SJCRH30 (cell line): ENCODE measurements at regions not wholly inside any gene's neighbourhood (a gene's known extent, or its start where the extent isn't known, plus 50 kb on each side); places are given as distances from the start of the nearest gene placed in this dataset.
A peak's percentile ranks its signal among the peaks of the same experiment; 100 is the strongest.

Source experiments
- DNase-seq, 2 experiments: peaks; one replicate each; pipeline ENCODE4 v3.0.0-alpha.2; 2015 to 2020
- H3K27ac ChIP-seq: fragments of 250-450 bp; sonication (Bioruptor Pico); 2 replicates; pipeline ENCODE4 v1.5.1; 2020; ENCODE audit warnings: mild to moderate bottlenecking, moderate library complexity
- H3K27me3 ChIP-seq: fragments of 250-450 bp; sonication (Bioruptor Pico); 2 replicates; pipeline ENCODE4 v1.5.1; 2020; ENCODE audit warnings: mild to moderate bottlenecking, moderate library complexity
- H3K36me3 ChIP-seq: fragments of 250-450 bp; sonication (Bioruptor Pico); 2 replicates; pipeline ENCODE4 v1.5.1; 2020; ENCODE audit warnings: mild to moderate bottlenecking, moderate library complexity
- H3K4me1 ChIP-seq: fragments of 250-450 bp; sonication (Bioruptor Pico); 2 replicates; pipeline ENCODE4 v1.5.1; 2020; ENCODE audit warnings: mild to moderate bottlenecking, moderate library complexity
- H3K4me3 ChIP-seq: fragments of 250-450 bp; sonication (Bioruptor Pico); 2 replicates; pipeline ENCODE4 v1.5.1; 2020; ENCODE audit warnings: mild to moderate bottlenecking, moderate library complexity
- H3K9me3 ChIP-seq: fragments of 250-450 bp; sonication (Bioruptor Pico); replicated peaks from 2 replicates; pipeline ENCODE4 v1.5.1; 2020; ENCODE audit warnings: mild to moderate bottlenecking, moderate library complexity

DNA sequence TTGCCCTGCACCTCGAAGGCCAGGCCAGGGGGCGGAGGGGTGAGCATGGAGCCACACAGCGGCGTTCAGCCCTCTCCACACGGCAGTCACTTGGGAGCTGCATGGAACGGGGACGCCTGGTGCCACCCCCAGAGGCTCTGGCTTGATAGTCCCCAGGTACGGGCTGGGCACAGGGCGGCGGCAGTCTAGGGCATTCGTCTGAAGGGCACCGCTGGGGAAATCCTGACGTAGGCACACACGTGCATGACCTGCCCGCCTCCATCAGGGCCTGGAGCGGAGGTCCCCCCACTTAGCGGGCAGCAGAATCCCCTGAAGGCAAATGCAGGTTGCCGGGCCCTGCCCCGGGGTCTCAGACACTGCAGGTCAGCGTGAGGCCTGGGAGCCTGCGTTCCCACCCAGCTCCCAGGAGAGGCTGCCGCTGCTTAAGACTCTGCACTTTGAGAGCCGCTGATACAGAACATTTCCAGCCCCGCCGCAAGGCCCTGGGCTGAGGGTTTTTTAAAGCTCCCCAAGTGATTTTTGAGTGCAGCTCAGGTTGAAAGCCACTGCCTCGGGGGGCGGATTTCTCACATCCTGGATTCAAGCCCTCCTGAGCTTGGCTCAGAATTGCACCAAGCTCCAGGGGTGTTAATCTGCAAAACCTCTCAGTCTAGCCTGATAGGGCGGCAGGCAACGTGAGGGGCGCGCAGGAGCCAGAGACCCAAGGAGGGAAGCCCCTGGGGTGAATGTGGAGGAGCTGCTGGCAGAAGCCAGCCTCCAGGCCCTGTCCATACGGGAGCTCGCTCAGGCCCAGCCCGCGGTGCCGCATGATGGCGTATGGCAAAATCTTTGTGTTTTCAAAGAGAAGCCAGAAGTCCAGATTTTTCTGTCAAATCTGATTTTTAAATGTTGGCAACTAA lies 182.3 kb upstream of the GSE1 start:
- no peak for DNase-seq
- Histone ChIP-seq H3K4me1 (peaks cover 2% of the 10 kb centered on the region), H3K4me3 (no peak overlapping the region), H3K9me3 (no peaks in the 10 kb centered on the region), H3K27ac (no peak overlapping the region), H3K36me3 (no peaks in the 10 kb centered on the region), H3K27me3 (no peaks in the 10 kb centered on the region)

DNA sequence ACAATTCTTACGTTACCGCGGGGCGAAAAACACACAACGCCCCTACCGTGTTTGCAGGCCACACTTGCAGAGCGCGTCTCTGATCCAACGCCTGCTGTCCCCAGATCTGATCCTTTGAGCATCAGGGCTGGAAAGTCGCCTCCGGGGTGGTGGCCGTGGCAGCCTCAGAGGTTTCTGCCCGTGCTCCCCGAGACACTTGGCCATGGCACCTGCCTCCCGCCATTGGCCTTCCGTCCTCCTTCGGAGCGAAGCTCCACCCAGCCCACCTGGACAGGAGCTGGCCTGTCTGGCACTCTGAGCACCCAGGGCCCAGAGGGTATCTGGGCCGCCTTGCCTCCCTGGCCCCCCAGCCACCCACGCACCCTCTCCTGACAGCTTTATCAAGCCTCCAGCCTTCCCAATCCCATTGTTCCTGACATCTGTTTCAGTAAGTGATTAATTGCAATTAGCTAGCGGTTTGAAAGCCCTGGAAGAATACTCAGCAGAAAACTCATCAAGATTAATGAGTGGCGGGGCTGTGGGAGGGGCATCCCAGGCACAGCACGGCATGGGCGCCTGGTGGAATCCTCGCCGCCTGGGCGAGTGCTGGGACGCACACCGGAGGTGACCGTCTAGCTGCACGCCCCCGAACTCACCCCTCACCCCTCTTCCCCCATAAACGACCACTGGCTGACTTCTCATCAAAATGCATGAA lies 181.5 kb upstream of the GSE1 start:
- peaks cover 10% of the 10 kb centered on the region for H3K4me1 ChIP-seq
- H3K4me3 ChIP-seq, result no peak overlapping the region
- H3K27ac ChIP-seq, result no peak overlapping the region
- no peaks in the 10 kb centered on the region for H3K9me3 ChIP-seq
- H3K27me3 ChIP-seq, result no peaks in the 10 kb centered on the region
- no peak for DNase-seq
- H3K36me3 ChIP-seq, result no peaks in the 10 kb centered on the region

DNA sequence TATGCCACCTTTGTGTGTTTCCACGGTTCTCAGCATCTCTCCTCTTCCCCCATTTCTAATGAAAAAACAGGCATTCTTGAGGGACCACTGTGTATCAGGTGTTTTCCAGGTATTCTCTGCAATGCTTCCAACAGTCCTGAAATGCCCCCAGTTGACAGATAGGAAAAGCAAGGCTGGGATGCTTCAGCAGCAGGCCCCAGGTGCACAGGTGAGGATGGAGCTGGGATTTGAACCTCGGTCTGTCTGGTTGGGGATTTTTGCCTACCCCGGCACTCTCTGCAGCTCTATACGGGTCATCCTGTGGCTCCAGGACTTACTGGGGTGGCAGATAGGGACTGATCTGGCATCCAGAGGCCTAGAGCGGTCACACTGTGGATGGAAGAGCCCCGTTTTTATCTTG lies 180.5 kb upstream of the GSE1 start:
- H3K27ac ChIP-seq, result no peak overlapping the region
- H3K27me3 ChIP-seq, result no peaks in the 10 kb centered on the region
- no peak for DNase-seq
- H3K9me3 ChIP-seq, result no peaks in the 10 kb centered on the region
- peaks cover 12% of the 10 kb centered on the region for H3K4me1 ChIP-seq
- no peaks in the 10 kb centered on the region for H3K36me3 ChIP-seq
- no peak overlapping the region for H3K4me3 ChIP-seq

DNA sequence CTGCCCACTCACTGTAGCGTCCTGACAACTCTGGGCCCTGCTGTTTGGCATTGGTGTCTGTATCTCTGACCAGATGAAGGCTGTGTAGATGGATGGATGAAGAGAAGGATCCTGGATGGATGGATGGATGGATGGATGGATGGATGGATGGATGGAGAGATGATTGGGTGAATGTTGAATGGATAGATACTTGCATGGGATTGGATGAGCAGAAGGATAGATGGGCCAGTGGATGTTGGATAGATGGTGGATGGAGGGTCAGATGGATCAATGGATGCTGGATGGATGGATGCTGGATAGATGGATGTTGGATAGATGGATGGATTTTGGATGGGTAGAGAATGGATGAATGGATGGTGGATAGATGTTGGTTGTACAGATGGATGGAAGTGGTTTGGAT lies 179.6 kb upstream of the GSE1 start:
- H3K27me3 ChIP-seq, result no peaks in the 10 kb centered on the region
- no peaks in the 10 kb centered on the region for H3K9me3 ChIP-seq
- DNase-seq, result no peak
- no peak overlapping the region for H3K4me3 ChIP-seq
- no peak overlapping the region for H3K27ac ChIP-seq
- H3K36me3 ChIP-seq, result no peaks in the 10 kb centered on the region
- peaks cover 20% of the 10 kb centered on the region for H3K4me1 ChIP-seq

DNA sequence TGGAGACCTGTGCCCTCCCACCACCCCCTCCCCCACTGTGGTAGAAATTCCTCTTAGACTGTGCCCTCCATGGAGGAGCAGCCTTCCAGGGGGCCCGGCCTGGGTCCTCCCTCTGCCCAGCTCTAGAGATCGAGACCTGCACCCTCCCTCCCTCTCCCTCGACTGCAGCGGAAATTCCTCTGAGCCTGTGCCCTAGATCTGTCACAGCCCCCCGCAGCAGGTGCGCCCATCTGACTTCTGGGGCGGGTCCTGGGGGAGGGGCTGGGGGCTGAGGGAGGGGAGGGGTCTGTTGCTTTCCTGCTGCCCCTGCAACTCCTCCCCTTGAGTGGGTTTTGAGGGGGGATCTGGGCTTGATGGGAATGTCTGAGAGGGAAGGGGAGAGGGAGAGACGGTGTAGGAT lies 177.8 kb upstream of the GSE1 start:
- no peaks in the 10 kb centered on the region for H3K9me3 ChIP-seq
- no peak for DNase-seq
- H3K36me3 ChIP-seq, result no peaks in the 10 kb centered on the region
- no peak overlapping the region for H3K4me3 ChIP-seq
- peaks cover 21% of the 10 kb centered on the region for H3K4me1 ChIP-seq
- H3K27me3 ChIP-seq, result no peaks in the 10 kb centered on the region
- H3K27ac ChIP-seq, result no peak overlapping the region

DNA sequence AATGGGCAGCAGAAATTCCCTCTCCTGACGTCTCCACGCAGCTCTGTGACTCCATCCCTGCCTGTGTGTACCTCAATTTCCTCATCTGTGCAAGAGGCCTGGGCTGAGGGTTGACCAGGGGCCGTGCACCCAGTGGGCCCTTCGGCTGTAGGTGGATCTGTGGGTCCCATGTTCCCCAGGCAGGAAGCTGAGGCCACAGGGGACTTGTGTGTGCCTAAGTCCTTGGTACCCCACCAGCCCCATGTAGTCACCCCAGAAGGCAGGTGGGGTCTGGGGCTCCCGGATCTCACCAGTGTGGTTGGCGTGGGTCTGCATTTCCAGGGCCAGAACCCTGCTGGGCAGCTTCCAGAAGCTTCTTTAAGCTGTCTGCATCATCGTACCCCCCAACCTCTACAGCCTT lies 177.4 kb upstream of the GSE1 start:
- H3K36me3 ChIP-seq, result no peaks in the 10 kb centered on the region
- H3K4me1 ChIP-seq, result peaks cover 21% of the 10 kb centered on the region
- H3K4me3 ChIP-seq, result no peak overlapping the region
- peak overlapping the region; percentile 92; the same call in 1 of the 2 replicates for H3K27ac ChIP-seq
- H3K27me3 ChIP-seq, result no peaks in the 10 kb centered on the region
- DNase-seq, result no peak
- H3K9me3 ChIP-seq, result no peaks in the 10 kb centered on the region

DNA sequence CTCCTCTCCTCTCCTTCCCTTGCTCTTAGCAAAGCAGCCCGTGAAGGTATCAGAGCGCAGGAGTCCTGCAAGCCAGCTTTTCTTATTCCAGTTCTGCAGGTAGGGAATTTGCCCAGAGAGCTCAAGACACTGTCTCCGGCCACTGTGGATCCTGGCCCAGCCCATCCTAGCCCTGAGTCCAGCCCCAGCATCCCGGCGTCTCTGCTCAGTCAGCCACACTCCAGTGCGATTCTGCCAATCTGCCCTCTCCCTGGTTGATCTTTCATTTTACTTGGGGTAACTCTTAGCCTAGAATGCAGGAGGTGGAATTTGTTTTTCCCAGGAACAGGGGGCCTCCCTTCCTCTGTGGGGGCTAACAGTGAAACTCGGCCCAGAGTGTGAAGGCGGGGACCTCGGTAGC lies 176.9 kb upstream of the GSE1 start:
- peak in 1 of 2 experiments; percentile 48 for DNase-seq
- Histone ChIP-seq H3K9me3 (no peaks in the 10 kb centered on the region), H3K27me3 (no peaks in the 10 kb centered on the region), H3K27ac (peak overlapping the region; percentile 92), H3K36me3 (no peaks in the 10 kb centered on the region), H3K4me1 (peaks cover 21% of the 10 kb centered on the region), H3K4me3 (peak overlapping the region; percentile 43)

DNA sequence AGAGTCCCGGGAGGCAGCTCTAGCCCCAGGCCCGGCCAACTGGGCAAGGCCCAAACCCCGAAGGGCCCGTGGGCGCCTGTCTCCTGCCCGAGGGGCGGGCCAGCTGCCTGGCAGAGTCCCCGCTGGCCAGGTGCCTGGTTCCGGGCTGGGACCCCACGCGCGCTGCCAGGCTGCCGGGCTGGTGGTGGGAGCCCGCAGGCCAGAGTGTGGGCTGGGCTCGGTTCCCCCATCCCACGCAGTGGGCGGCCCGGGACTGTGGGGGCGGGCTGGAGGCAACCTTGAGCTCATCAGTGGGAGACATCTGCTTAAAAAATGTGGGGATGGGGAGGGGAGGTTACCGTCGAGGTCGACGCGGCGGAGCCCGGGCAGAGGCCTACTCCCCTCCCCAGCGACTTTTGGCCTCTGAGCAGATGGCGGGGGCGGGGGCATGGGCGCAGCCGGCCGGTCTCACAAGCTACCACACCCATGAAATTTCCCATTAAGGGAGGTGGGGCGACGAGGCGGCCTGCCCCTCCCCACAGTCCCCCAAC lies 176.4 kb upstream of the GSE1 start:
- H3K27ac ChIP-seq, result peak overlapping the region; percentile 92
- H3K4me3 ChIP-seq, result peak overlapping the region; percentile 43
- H3K36me3 ChIP-seq, result no peaks in the 10 kb centered on the region
- H3K27me3 ChIP-seq, result no peaks in the 10 kb centered on the region
- H3K9me3 ChIP-seq, result no peaks in the 10 kb centered on the region
- DNase-seq, result peak; percentile 88 to 92
- peaks cover 21% of the 10 kb centered on the region for H3K4me1 ChIP-seq

DNA sequence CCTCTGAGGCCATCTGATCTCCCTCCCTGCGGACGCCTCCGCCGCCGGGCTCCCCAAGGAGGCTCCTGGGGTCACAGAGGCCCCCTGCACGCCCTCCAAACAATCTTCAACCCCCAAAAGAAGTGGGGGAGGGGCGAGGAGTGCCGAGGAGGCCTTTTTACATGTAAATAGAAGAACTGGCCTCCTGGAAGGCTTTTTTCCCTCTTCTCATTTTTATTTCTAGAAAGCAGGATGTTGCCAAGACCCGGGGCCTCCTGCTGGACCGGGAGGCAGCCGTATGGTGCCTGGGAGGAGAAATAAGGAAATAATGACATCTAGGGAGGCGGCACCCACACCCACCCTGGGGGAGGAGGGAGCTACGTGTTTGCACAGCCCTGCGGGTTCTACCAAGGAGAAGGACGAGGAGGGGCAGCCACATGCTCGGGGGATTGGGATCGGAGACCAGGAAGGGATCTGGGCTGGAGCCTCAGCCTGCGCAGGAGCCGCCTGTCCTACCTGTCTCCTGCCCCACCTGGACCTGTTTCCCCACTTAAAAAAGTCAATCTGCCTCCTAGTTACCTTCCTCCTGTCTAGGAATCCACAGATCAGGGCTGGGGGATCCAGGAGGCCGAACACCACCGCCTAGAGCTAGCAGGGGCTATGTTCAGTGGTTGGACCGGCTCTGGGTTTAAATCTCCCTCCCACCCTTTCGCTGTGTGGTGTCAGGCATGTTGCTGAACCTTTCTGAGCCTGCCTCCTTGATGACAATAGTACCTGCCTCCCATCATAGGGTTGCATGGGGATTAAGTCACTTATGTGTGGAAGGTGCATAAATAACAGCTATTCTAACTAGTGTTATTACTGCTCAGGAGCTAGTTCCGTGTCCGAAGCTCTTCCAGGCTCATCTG lies 175.7 kb upstream of the GSE1 start:
- peaks cover 21% of the 10 kb centered on the region for H3K4me1 ChIP-seq
- no peaks in the 10 kb centered on the region for H3K36me3 ChIP-seq
- H3K27me3 ChIP-seq, result no peaks in the 10 kb centered on the region
- peak; percentile 79 to 83 for DNase-seq
- peak overlapping the region; percentile 43 for H3K4me3 ChIP-seq
- H3K27ac ChIP-seq, result peak overlapping the region; percentile 92
- no peaks in the 10 kb centered on the region for H3K9me3 ChIP-seq

DNA sequence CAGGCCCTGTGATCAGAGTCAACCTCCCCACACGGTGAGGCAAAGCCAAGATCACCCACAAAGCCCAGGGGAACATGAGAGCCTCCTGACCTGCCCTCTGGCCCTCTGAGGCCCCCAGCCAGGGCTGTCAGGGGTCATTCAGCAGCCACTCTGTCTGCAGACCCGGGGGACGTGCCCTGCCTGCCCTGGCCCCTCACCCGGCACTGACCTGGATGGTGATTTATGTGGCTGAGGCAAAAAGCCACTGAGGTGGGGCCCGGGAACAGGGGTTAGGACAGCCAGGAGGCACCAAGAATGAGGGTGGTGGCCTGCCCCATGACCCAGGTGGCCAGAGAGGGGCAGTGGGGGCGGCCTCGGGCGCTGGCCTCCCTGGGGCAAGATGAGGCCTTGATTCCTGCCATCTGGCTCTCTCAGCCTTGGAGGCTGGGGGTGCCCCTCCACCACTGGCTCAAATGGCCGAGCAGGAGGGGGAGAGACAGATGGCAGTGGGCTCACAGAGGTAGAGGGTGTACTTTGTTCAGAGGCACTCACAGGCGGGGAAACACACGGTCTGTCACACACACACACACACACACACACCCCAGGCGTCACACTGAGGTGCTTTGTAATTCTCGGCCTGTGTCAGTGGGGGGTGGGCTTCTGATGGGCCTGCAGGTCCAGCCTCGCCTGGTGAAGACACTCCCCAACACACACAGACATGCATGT lies 174.0 kb upstream of the GSE1 start:
- H3K4me1 ChIP-seq, result peaks cover 21% of the 10 kb centered on the region
- no peak for DNase-seq
- H3K4me3 ChIP-seq, result no peak overlapping the region

DNA sequence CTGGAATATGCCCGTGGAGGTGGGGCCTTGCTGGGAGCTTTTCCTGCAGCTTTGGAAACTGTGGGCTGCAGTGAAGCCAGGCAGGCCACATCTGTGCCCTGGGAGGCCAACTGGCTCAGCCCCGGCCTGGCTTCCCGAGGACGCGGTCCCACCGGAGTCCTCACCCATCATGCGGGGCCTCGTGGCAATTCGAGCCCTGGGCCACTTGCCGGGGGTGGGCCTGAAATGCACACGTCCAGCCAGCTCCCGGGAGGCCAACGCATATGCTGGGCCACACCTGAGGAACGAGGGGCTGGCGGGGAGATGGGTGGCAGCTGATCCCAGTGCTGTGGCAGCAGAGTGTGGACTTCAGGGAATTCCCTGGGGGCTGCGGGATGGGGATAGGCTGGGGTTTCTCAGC lies 172.4 kb upstream of the GSE1 start:
- H3K27me3 ChIP-seq, result no peaks in the 10 kb centered on the region
- no peak overlapping the region for H3K27ac ChIP-seq

More for the DNA sequence above, 174.0 kb upstream of the GSE1 start:
- Histone ChIP-seq H3K9me3 (no peaks in the 10 kb centered on the region), H3K27me3 (no peaks in the 10 kb centered on the region), H3K27ac (no peak overlapping the region), H3K36me3 (no peaks in the 10 kb centered on the region)

DNA sequence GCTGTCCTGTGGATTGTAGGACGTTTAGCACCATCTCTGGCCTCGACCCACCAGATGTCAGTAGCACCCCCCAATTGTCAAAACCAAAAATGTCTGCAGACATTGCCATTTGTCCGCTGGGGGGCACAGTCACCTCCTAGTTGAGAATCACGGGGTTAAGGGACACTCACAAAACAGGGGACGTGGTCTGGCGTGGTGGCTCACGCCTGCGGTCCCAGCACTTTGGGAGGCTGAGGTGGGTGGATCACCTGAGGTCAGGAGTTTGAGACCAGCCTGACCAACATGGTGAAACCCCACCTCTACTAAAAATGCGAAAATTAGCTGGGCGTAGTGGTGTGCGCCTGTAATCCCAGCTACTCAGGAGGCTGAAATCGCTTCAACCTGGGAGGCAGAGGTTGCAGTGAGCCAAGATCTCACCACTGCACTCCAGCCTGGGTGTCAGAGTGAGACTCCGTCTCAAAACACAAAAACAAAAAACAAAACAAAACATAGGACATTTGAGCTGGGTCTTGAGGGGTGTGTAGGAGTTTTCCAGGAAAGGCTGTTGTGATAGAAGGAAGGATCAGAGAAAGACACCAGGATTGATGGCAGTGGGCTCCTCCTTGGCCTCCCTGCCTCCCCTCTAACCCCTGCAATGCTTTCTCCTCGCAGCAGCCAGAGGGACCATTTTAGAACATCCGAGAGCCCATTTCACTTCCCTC lies 171.8 kb upstream of the GSE1 start:
- peaks cover 14% of the 10 kb centered on the region for H3K4me1 ChIP-seq

More for the DNA sequence above, 172.4 kb upstream of the GSE1 start:
- H3K36me3 ChIP-seq, result no peaks in the 10 kb centered on the region
- no peaks in the 10 kb centered on the region for H3K9me3 ChIP-seq
- DNase-seq, result no peak
- no peak overlapping the region for H3K4me3 ChIP-seq
- H3K4me1 ChIP-seq, result peaks cover 19% of the 10 kb centered on the region

DNA sequence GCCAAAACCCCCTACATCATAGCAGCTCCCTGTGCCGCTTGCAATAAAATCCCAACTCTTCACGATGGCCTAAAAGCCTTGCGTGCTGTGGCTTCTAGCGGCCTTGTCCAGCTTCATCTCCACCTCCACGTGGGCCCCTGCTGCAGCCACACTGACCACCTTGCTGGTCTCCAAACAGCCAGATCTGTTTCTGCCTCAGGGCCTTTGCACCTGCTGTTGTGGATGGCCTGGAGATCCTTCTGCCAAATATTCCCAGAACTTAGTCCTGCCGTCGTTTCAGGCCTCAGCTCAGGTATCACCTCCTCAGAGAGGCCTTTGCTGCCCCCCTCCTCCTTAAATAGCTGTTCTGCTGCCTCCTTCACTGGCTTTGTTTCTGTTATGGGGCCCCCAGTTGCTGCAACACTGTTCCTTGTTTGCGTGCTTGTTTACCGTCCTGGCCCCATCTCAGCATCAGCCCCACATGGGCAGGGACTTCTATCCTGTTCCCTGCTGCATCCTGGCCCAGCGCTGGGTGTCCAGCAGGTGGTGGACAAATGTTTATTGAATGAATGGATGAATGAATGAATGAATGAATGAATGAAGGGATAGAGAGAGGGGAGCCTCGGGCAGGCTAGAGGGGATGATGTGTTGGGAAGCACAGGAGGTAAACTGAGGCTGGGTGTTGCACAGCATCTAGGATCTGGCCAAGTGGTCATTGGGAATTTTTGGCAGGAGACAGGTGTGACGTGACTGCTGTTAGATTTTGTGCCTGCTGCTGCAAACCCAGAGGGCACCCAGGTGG lies 171.0 kb upstream of the GSE1 start:
- Histone ChIP-seq H3K4me1 (peaks cover 11% of the 10 kb centered on the region), H3K27ac (no peak overlapping the region), H3K9me3 (no peaks in the 10 kb centered on the region), H3K4me3 (no peak overlapping the region), H3K36me3 (no peaks in the 10 kb centered on the region), H3K27me3 (no peaks in the 10 kb centered on the region)
- no peak for DNase-seq

More for the DNA sequence above, 171.8 kb upstream of the GSE1 start:
- Histone ChIP-seq H3K9me3 (no peaks in the 10 kb centered on the region), H3K36me3 (no peaks in the 10 kb centered on the region), H3K27me3 (no peaks in the 10 kb centered on the region), H3K27ac (no peak overlapping the region), H3K4me3 (no peak overlapping the region)
- no peak for DNase-seq
